HepG2 (cell line): ENCODE measurements at regions not wholly inside any gene's neighbourhood (a gene's known extent, or its start where the extent isn't known, plus 50 kb on each side); places are given as distances from the start of the nearest gene placed in this dataset.

ENCODE experiments used
- CTCF ChIP-seq: sonication (generic); formaldehyde crosslinking; IDR thresholded peaks from 2 replicates; pipeline ENCODE4 v1.5.0; 2020; ENCODE audit warnings: mild to moderate bottlenecking, missing genetic modification reagents, moderate library complexity
- EP300 ChIP-seq, 3 experiments: sonication (generic) in 1 of 3; formaldehyde crosslinking in 1 of 3; IDR thresholded peaks; 2 replicates each; pipeline versions ENCODE4 v1.5.1 to v1.6.1; 2011 to 2020; ENCODE audit warnings: low read depth in 2 of 3, low read length in 2 of 3, borderline replicate concordance in 1 of 3, improper control_type of control experiment in 1 of 3, mild to moderate bottlenecking in 1 of 3, missing genetic modification reagents in 1 of 3, moderate library complexity in 1 of 3
- MAFK ChIP-seq, 2 experiments: IDR thresholded peaks in 1 of 2; conservative IDR thresholded peaks in 1 of 2; 2 replicates each; pipeline ENCODE4 v1.6.1; 2011; ENCODE audit warnings: improper control_type of control experiment in 2 of 2, low read length in 2 of 2
- POLR2A ChIP-seq, 2 experiments: IDR thresholded peaks; 2 replicates each; pipeline ENCODE4 v1.6.1; 2011; ENCODE audit warnings: low read depth in 2 of 2, low read length in 2 of 2, mild to moderate bottlenecking in 1 of 2, moderate library complexity in 1 of 2; ENCODE audit not compliant: insufficient read depth in 1 of 2
- POLR2AphosphoS5 ChIP-seq: IDR thresholded peaks from 2 replicates; pipeline ENCODE4 v1.6.1; 2012; ENCODE audit warnings: low read depth, low read length
- SMC3 ChIP-seq: IDR thresholded peaks from 2 replicates; pipeline ENCODE4 v1.6.1; 2011; ENCODE audit warnings: low read length, improper control_type of control experiment
- SOX6 ChIP-seq, 2 experiments: fragments of 450-650 bp in 1 of 2; sonication (generic) in 1 of 2; formaldehyde crosslinking in 1 of 2; IDR thresholded peaks; 2 replicates each; pipeline versions ENCODE4 v1.4.0 to v1.6.1; 2017 to 2020; ENCODE audit warnings: antibody characterized with exemption in 1 of 2, mild to moderate bottlenecking in 1 of 2, missing genetic modification reagents in 1 of 2
- ZNF20 ChIP-seq: sonication (generic); formaldehyde crosslinking; IDR thresholded peaks from 2 replicates; pipeline ENCODE4 v1.4.0; 2020; ENCODE audit warnings: mild to moderate bottlenecking, moderate library complexity, missing genetic modification reagents
- ZNF615 ChIP-seq: sonication (generic); formaldehyde crosslinking; IDR thresholded peaks from 2 replicates; pipeline ENCODE4 v1.5.0; 2020; ENCODE audit warnings: mild to moderate bottlenecking, missing genetic modification reagents, borderline replicate concordance
- TF ChIP-seq, protein P1 (sequence below), 2 experiments: sonication (generic) in 1 of 2; formaldehyde crosslinking in 1 of 2; IDR thresholded peaks; 2 replicates each; pipeline versions ENCODE4 v1.5.1 to v1.6.1; 2011 to 2020; ENCODE audit warnings: borderline replicate concordance in 1 of 2, low read depth in 1 of 2, low read length in 1 of 2, mild to moderate bottlenecking in 1 of 2, missing genetic modification reagents in 1 of 2, moderate library complexity in 1 of 2
- TF ChIP-seq, protein P2 (sequence below), 2 experiments: IDR thresholded peaks; 2 replicates each; pipeline ENCODE4 v1.6.1; 2011 to 2012; ENCODE audit warnings: low read length in 2 of 2, borderline replicate concordance in 1 of 2, low read depth in 1 of 2, mild to moderate bottlenecking in 1 of 2, moderate library complexity in 1 of 2

DNA sequence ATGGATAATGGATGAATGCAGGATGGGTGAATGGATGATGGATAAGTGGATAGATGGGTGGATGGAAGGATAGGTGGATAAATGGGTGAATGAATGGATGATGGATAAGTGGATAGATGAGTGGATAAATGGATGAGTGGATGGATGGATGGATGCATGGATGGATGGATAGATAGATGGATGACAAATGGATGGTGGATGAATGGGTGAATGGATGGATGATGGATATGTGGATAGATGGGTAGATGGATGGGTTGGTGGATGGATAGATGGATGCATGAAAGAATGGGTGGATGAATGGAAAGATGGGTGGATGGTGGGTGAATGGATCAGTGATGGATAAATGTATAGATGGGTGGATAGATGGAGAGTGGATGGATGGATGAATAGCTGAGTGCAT is 564.8 kb downstream of the MIAT start:
- no peak for TF ChIP-seq POLR2A (IDR thresholded peaks at IDR 0.05; ENCODE audit: insufficient read depth in 1 of 2, low read depth in 2 of 2, low read length in 2 of 2)
- TF ChIP-seq, protein P1, sequence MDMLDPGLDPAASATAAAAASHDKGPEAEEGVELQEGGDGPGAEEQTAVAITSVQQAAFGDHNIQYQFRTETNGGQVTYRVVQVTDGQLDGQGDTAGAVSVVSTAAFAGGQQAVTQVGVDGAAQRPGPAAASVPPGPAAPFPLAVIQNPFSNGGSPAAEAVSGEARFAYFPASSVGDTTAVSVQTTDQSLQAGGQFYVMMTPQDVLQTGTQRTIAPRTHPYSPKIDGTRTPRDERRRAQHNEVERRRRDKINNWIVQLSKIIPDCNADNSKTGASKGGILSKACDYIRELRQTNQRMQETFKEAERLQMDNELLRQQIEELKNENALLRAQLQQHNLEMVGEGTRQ (IDR thresholded peaks at IDR 0.05; ENCODE audit: low read depth, low read length), result no peak
- TF ChIP-seq, protein P1 (CRISPR knock-in tag; IDR thresholded peaks at IDR 0.05; ENCODE audit: borderline replicate concordance), result no peak
- TF ChIP-seq ZNF20 (CRISPR knock-in tag), result no peak
- TF ChIP-seq, protein P2, sequence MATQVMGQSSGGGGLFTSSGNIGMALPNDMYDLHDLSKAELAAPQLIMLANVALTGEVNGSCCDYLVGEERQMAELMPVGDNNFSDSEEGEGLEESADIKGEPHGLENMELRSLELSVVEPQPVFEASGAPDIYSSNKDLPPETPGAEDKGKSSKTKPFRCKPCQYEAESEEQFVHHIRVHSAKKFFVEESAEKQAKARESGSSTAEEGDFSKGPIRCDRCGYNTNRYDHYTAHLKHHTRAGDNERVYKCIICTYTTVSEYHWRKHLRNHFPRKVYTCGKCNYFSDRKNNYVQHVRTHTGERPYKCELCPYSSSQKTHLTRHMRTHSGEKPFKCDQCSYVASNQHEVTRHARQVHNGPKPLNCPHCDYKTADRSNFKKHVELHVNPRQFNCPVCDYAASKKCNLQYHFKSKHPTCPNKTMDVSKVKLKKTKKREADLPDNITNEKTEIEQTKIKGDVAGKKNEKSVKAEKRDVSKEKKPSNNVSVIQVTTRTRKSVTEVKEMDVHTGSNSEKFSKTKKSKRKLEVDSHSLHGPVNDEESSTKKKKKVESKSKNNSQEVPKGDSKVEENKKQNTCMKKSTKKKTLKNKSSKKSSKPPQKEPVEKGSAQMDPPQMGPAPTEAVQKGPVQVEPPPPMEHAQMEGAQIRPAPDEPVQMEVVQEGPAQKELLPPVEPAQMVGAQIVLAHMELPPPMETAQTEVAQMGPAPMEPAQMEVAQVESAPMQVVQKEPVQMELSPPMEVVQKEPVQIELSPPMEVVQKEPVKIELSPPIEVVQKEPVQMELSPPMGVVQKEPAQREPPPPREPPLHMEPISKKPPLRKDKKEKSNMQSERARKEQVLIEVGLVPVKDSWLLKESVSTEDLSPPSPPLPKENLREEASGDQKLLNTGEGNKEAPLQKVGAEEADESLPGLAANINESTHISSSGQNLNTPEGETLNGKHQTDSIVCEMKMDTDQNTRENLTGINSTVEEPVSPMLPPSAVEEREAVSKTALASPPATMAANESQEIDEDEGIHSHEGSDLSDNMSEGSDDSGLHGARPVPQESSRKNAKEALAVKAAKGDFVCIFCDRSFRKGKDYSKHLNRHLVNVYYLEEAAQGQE (IDR thresholded peaks at IDR 0.05; ENCODE audit: borderline replicate concordance in 1 of 2, low read depth in 1 of 2, low read length in 2 of 2), result no peak
- TF ChIP-seq CTCF (CRISPR knock-in tag), result no peak
- no peak for TF ChIP-seq EP300 (IDR thresholded peaks at IDR 0.05; ENCODE audit: low read depth in 2 of 2, low read length in 2 of 2)
- TF ChIP-seq EP300 (CRISPR knock-in tag; IDR thresholded peaks at IDR 0.05; ENCODE audit: borderline replicate concordance), result no peak
- TF ChIP-seq POLR2AphosphoS5, result no peak
- no peak for TF ChIP-seq MAFK (conservative IDR thresholded peaks at IDR 0.05 in 1 of 2, IDR thresholded peaks at IDR 0.05 in 1 of 2; ENCODE audit: low read length in 2 of 2)
- TF ChIP-seq SMC3, result no peak
- no peak for TF ChIP-seq ZNF615 (CRISPR knock-in tag)
- no peak for TF ChIP-seq SOX6 (IDR thresholded peaks at IDR 0.05)
- no peak for TF ChIP-seq SOX6 (CRISPR knock-in tag; IDR thresholded peaks at IDR 0.05)
